Ovary (tissue), 7 donors: ENCODE measurements at regions not wholly inside any gene's neighbourhood (a gene's known extent, or its start where the extent isn't known, plus 50 kb on each side); places are given as distances from the start of the nearest gene placed in this dataset.

Experiments used
- DNase-seq, 5 donors: peaks; one replicate each; pipeline ENCODE4 v3.0.0-alpha.2; 2019 to 2020
- H3K27ac ChIP-seq, 2 donors: fragments of 200-600 bp; one replicate each; pipeline versions ENCODE4 v1.5.1 to v1.8.0; 2019 to 2022
- H3K27me3 ChIP-seq: fragments of 200-600 bp; one replicate; pipeline ENCODE4 v1.8.0; 2022
- H3K36me3 ChIP-seq: fragments of 200-600 bp; sonication (generic); one replicate; pipeline ENCODE4 v1.5.1; 2019
- H3K4me1 ChIP-seq: one replicate; pipeline ENCODE4 v1.8.1; 2013; ENCODE audit warnings: mild to moderate bottlenecking, moderate library complexity; ENCODE audit not compliant: insufficient read depth
- H3K4me3 ChIP-seq: fragments of 200-600 bp; sonication (generic); one replicate; pipeline ENCODE4 v1.5.1; 2017
- H3K9me3 ChIP-seq, 2 donors: fragments of 200-600 bp in 1 of 2; sonication (generic) in 1 of 2; one replicate each; pipeline versions ENCODE4 v1.5.1 to v1.8.1; 2013 to 2019; ENCODE audit warnings: mild to moderate bottlenecking in 1 of 2, moderate library complexity in 1 of 2
- EP300 ChIP-seq: sonication (generic); formaldehyde crosslinking; IDR thresholded peaks from one replicate; pipeline ENCODE4 v1.6.1; 2017; ENCODE audit warnings: antibody characterized with exemption
- POLR2A ChIP-seq: fragments of 450-650 bp; IDR thresholded peaks from one replicate; pipeline ENCODE4 v1.6.1; 2017; ENCODE audit warnings: antibody characterized with exemption, mild to moderate bottlenecking, moderate library complexity
- WGBS, 3 donors: extraction: QIAGEN DNeasy Blood & Tissue Kit in 1 of 3; methylation state at CpG; one replicate each; pipeline versions ENCODE4 v1.1.5 to v1.1.7; 2013 to 2017; 5-methylcytosine and 5-hydroxymethylcytosine counted together
- intact Hi-C, 4 donors: fragments of 100-400 bp; cut with DNase I; formaldehyde crosslinking; loops; one replicate each; pipeline versions ENCODE4 v1.11.0 to v1.15.1; 2022 to 2023
- TF ChIP-seq, protein P1 (sequence below), 3 donors: fragments of 450-650 bp in 2 of 3; fragments of 200-600 bp in 1 of 3; IDR thresholded peaks; one replicate each; pipeline versions ENCODE4 v1.5.1 to v1.8.0; 2016 to 2022; ENCODE audit warnings: antibody characterized with exemption in 3 of 3, mild to moderate bottlenecking in 1 of 3
- donor health status: DM: no; HTN: no; CAD: no; lungs with moderate emphysema.
- donor health status: DM: no; HTN: no; CAD: no.
- donor health status: Bipolar disorder and iron deficiency.
- donor health status: DM: no; HTN: no; CAD: no.
- donor health status: DM: yes; HTN: yes; CAD: no.

DNA sequence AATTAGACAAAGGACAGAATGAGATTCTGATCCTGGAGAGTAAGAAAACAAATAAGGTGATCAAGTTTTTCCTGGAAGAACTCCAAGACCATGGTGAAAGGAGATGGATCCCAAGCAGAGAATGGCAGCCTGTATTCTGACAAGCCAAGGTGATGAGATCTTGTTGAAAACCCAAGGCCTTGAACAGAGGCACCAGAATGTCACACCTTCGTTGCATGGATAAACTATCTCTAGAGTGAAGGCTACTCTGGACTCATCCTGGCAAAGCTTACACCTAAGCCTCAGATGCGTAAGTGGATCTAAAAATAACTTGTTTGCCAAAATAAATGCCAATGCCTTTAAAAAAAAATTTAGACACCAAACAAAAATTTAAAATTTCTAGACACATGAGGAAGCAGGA lies 605.9 kb downstream of the ETNK1 start:
- WGBS, 3 donors = 77 to 88% (median 81%) methylated on average over 2 of the region's 2 CpGs
- Histone ChIP-seq H3K4me1 (peaks cover 4% of the 10 kb centered on the region), H3K27me3 (no peaks in the 10 kb centered on the region), H3K36me3 (no peaks in the 10 kb centered on the region), H3K27ac (no peak overlapping the region), H3K9me3 (no peaks in the 10 kb centered on the region), H3K4me3 (no peak overlapping the region)
- no peak for DNase-seq
- intact Hi-C loops = no loop called here
- TF ChIP-seq POLR2A (no peak), EP300 (no peak)
- TF ChIP-seq, protein P1, sequence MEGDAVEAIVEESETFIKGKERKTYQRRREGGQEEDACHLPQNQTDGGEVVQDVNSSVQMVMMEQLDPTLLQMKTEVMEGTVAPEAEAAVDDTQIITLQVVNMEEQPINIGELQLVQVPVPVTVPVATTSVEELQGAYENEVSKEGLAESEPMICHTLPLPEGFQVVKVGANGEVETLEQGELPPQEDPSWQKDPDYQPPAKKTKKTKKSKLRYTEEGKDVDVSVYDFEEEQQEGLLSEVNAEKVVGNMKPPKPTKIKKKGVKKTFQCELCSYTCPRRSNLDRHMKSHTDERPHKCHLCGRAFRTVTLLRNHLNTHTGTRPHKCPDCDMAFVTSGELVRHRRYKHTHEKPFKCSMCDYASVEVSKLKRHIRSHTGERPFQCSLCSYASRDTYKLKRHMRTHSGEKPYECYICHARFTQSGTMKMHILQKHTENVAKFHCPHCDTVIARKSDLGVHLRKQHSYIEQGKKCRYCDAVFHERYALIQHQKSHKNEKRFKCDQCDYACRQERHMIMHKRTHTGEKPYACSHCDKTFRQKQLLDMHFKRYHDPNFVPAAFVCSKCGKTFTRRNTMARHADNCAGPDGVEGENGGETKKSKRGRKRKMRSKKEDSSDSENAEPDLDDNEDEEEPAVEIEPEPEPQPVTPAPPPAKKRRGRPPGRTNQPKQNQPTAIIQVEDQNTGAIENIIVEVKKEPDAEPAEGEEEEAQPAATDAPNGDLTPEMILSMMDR (IDR thresholded peaks at IDR 0.05) = no peak

DNA sequence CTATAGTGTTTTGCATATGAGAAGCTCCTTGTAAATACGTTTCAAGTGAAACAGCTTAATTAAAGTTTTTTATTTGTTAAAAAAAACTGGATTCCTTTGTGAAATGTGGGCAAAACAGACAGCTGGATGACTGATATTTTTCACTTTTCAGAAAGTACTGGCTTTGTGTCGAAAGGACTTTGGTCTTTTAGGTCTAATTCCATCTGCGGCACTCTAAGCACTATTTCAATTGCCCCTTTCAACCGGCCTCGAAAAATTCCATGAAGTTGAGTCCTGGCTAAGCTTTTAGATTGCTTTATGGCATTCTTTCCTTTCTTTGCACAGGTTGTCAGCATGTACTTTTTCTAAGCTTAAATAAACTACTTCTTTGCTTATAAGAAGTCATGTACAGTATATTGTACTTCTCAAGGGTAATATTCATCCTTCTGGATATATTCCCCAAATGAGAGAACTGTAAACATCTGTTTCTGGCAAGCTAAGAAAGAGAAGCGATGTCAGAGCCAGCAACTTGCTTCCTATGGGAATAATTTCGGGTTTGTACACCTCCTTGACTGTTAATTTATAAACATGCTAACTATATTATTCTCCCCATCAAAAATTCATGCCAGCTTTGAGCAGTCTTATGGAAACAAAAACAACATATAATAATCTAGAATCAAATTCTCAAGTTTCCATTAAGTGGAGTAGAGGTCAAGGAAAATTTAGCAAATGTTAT lies 611.3 kb downstream of the ETNK1 start:
- no peak overlapping the region for H3K4me3 ChIP-seq
- 67 to 78% (median 72%) methylated on average over 7 of the region's 7 CpGs for WGBS, 3 donors
- H3K27me3 ChIP-seq = no peaks in the 10 kb centered on the region
- H3K9me3 ChIP-seq = no peaks in the 10 kb centered on the region
- intact Hi-C loops = no loop called here
- peaks cover 4% of the 10 kb centered on the region for H3K4me1 ChIP-seq
- no peak for TF ChIP-seq EP300
- no peak for TF ChIP-seq POLR2A
- TF ChIP-seq, protein P1 (IDR thresholded peaks at IDR 0.05) = no peak
- H3K36me3 ChIP-seq = no peaks in the 10 kb centered on the region
- no peak overlapping the region for H3K27ac ChIP-seq
- DNase-seq = no peak

DNA sequence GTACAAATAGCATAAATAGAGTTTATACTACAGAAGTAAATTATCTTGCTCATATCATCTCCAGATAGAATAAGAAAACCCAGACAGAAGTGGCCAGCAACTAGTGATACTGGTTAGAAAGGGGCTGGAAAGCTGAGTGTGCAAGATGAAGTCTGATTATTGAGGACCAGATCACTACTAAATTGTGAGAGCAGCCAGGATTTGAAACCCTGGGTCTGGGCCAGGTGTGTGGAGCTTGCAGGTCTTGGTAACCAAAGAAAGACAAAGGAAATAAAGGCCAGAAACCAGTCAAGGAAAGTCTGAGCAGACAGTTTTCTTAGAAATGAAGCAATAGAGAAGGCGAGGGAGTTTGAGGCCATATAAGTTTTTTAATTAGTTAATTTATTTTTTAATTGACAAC lies 611.8 kb downstream of the ETNK1 start:
- DNase-seq = no peak
- H3K4me3 ChIP-seq = no peak overlapping the region
- no peaks in the 10 kb centered on the region for H3K27me3 ChIP-seq
- WGBS, 3 donors = 93 to 100% (median 94%) methylated on average over 1 of the region's 1 CpG
- no peaks in the 10 kb centered on the region for H3K9me3 ChIP-seq
- no peaks in the 10 kb centered on the region for H3K36me3 ChIP-seq
- H3K27ac ChIP-seq = no peak overlapping the region
- H3K4me1 ChIP-seq = peaks cover 4% of the 10 kb centered on the region
- no peak for TF ChIP-seq EP300
- TF ChIP-seq POLR2A = no peak
- TF ChIP-seq, protein P1 (IDR thresholded peaks at IDR 0.05) = no peak
- intact Hi-C loops = no loop called here

DNA sequence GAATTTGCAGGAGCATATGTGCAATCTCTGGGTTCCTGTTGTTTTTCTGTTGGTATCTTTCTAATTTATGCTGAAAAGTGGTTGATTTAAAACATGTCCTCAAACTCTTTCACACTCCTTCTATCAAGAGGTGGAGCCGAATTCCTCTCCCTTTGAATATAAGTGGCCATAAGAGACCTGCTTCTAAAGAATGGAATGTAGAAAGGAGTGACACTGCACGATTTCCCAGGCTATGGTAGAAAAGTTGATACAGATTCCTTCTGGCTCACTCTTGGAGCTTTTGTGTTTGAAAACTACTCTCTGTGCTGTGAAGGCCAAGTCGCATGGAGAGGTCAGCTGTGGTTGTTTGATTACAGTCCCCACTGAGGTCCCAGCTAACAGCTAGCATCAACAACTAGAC lies 613.2 kb downstream of the ETNK1 start:
- DNase-seq = no peak
- H3K9me3 ChIP-seq = no peaks in the 10 kb centered on the region
- no peak overlapping the region for H3K27ac ChIP-seq
- H3K4me1 ChIP-seq = peaks cover 4% of the 10 kb centered on the region
- 73 to 76% (median 76%) methylated on average over 3 of the region's 3 CpGs for WGBS, 3 donors
- H3K36me3 ChIP-seq = no peaks in the 10 kb centered on the region
- H3K27me3 ChIP-seq = no peaks in the 10 kb centered on the region
- no peak overlapping the region for H3K4me3 ChIP-seq
- intact Hi-C loops = no loop called here
- TF ChIP-seq POLR2A = no peak
- TF ChIP-seq, protein P1 (IDR thresholded peaks at IDR 0.05) = no peak
- TF ChIP-seq EP300 = no peak
